Body of pancreas (tissue), 4 donors: ENCODE measurements at regions not wholly inside any gene's neighbourhood (a gene's known extent, or its start where the extent isn't known, plus 50 kb on each side); places are given as distances from the start of the nearest gene placed in this dataset.

Experiments
- ATAC-seq: fragments of 150-250 bp; one replicate; pipeline ENCODE4 v1.9.1; 2016
- DNase-seq, 4 donors: peaks; one replicate each; pipeline ENCODE4 v3.0.0-alpha.2; 2019
- H3K27ac ChIP-seq, 4 donors: fragments of 200-600 bp; sonication (generic); 1 replicate in 3 of 4; 2 replicates in 1 of 4; pipeline versions ENCODE4 v1.5.1 to v1.6.1; 2016 to 2019; ENCODE audit warnings: mild to moderate bottlenecking in 1 of 4, mixed read lengths in 1 of 4, moderate library complexity in 1 of 4
- H3K27me3 ChIP-seq, 2 donors: fragments of 200-600 bp; sonication (generic); one replicate each; pipeline ENCODE4 v1.6.0; 2016; ENCODE audit warnings: mild to moderate bottlenecking in 1 of 2
- H3K36me3 ChIP-seq, 2 donors: fragments of 200-600 bp; sonication (generic); replicated peaks in 1 of 2; 2 replicates each; pipeline ENCODE4 v1.5.1; 2016; ENCODE audit warnings: low read depth in 2 of 2; ENCODE audit not compliant: insufficient read depth in 1 of 2
- H3K4me1 ChIP-seq: fragments of 200-600 bp; sonication (generic); one replicate; pipeline ENCODE4 v1.6.0; 2016
- H3K4me3 ChIP-seq, 2 donors: fragments of 200-600 bp; sonication (generic); 1 replicate in 1 of 2; 2 replicates in 1 of 2; pipeline ENCODE4 v1.5.1; 2016 to 2019
- H3K9me3 ChIP-seq, 3 donors: fragments of 200-600 bp; sonication (generic); 1 replicate in 2 of 3; 2 replicates in 1 of 3; pipeline ENCODE4 v1.5.1; 2016
- POLR2A ChIP-seq, 3 donors: fragments of 450-650 bp; IDR thresholded peaks; one replicate each; pipeline ENCODE4 v1.6.1; 2016; ENCODE audit warnings: antibody characterized with exemption in 3 of 3, mild to moderate bottlenecking in 2 of 3
- WGBS, 2 donors: methylation state at CpG; one replicate each; pipeline ENCODE4 v1.1.5; 2017; 5-methylcytosine and 5-hydroxymethylcytosine counted together
- intact Hi-C: fragments of 100-400 bp; cut with DNase I; formaldehyde crosslinking; loops from one replicate; pipeline ENCODE4 v1.15.1; 2023
- TF ChIP-seq, protein P1 (sequence below), 7 experiments: fragments of 450-650 bp in 4 of 7; fragments of 200-600 bp in 3 of 7; sonication (generic) in 3 of 7; IDR thresholded peaks; one replicate each; pipeline ENCODE4 v1.5.1; 2016 to 2019; ENCODE audit warnings: antibody characterized with exemption in 7 of 7

DNA sequence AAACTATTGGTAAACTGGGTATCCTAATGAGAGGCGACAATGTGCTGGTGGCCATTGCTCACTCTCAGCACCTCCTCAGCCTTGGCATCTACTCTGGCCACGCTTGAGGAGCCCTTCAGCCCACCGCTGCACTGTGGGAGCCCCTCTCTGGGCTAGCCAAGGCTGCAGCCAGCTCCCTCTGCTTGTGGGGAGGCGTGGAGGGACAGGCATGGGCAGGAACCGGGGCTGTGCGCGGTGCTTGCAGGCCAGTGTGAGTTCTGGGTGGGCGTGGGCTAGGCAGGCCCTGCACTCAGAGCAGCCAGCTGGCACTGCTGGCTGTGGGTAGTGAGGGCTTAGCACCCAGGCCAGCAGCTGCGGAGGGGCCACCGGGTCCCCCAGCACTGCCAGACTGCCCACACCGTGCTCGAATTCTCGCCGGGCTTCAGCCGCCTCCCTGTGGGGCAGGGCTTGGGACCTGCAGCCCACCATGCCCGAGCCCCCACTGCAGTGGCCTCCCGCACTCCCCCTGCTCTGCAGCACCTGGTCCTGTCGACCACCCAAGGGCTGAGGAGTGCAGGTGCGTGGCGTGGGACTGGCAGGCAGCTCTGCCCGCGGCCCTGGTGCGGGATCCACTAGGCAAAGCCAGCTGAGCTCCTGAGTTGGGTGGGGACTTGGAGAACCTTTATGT lies 575.9 kb upstream of the ANO3 start:
- Histone ChIP-seq H3K27me3 (no peaks in the 10 kb centered on the region), H3K9me3 (peaks cover 0 to 4% (median 0%) of the 10 kb centered on the region in 3 donors), H3K4me1 (no peaks in the 10 kb centered on the region), H3K27ac (no peak overlapping the region), H3K4me3 (no peak overlapping the region), H3K36me3 (no peaks in the 10 kb centered on the region)
- intact Hi-C loops = no loop called here
- ATAC-seq (no peak), DNase-seq (no peak)
- no peak for TF ChIP-seq POLR2A (IDR thresholded peaks at IDR 0.05)
- TF ChIP-seq, protein P1, sequence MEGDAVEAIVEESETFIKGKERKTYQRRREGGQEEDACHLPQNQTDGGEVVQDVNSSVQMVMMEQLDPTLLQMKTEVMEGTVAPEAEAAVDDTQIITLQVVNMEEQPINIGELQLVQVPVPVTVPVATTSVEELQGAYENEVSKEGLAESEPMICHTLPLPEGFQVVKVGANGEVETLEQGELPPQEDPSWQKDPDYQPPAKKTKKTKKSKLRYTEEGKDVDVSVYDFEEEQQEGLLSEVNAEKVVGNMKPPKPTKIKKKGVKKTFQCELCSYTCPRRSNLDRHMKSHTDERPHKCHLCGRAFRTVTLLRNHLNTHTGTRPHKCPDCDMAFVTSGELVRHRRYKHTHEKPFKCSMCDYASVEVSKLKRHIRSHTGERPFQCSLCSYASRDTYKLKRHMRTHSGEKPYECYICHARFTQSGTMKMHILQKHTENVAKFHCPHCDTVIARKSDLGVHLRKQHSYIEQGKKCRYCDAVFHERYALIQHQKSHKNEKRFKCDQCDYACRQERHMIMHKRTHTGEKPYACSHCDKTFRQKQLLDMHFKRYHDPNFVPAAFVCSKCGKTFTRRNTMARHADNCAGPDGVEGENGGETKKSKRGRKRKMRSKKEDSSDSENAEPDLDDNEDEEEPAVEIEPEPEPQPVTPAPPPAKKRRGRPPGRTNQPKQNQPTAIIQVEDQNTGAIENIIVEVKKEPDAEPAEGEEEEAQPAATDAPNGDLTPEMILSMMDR (IDR thresholded peaks at IDR 0.05) = no peak
- WGBS, 2 donors = 73 to 84% methylated on average over 13 of the region's 23 CpGs

- intact Hi-C loops = no loop called here
- H3K27me3 ChIP-seq = no peaks in the 10 kb centered on the region
- peaks cover 0 to 4% (median 0%) of the 10 kb centered on the region in 3 donors for H3K9me3 ChIP-seq
- TF ChIP-seq POLR2A (IDR thresholded peaks at IDR 0.05) = no peak
- TF ChIP-seq, protein P1 (IDR thresholded peaks at IDR 0.05) = no peak
- no peak overlapping the region for H3K27ac ChIP-seq
- ATAC-seq = no peak
- WGBS, 2 donors = 70 to 78% methylated on average over 5 to 6 of the region's 6 CpGs
- no peaks in the 10 kb centered on the region for H3K36me3 ChIP-seq
- DNase-seq = no peak
- H3K4me3 ChIP-seq = no peak overlapping the region
- H3K4me1 ChIP-seq = no peaks in the 10 kb centered on the region
Measured at GRCh38 chr11:25758145-25758661, 573.7 kb upstream of the ANO3 start.

GRCh38 chr11:25766332-25767015 lies 565.5 kb upstream of the ANO3 start:
- ATAC-seq (no peak), DNase-seq (no peak)
- TF ChIP-seq, protein P1 (IDR thresholded peaks at IDR 0.05) = no peak
- no peak for TF ChIP-seq POLR2A (IDR thresholded peaks at IDR 0.05)
- Histone ChIP-seq H3K27ac (no peak overlapping the region), H3K4me3 (no peak overlapping the region), H3K36me3 (no peaks in the 10 kb centered on the region), H3K4me1 (no peaks in the 10 kb centered on the region), H3K27me3 (no peaks in the 10 kb centered on the region), H3K9me3 (no peaks in the 10 kb centered on the region)
- intact Hi-C loops = no loop called here
- WGBS, 2 donors = 38 to 58% methylated on average over 4 of the region's 4 CpGs

DNA sequence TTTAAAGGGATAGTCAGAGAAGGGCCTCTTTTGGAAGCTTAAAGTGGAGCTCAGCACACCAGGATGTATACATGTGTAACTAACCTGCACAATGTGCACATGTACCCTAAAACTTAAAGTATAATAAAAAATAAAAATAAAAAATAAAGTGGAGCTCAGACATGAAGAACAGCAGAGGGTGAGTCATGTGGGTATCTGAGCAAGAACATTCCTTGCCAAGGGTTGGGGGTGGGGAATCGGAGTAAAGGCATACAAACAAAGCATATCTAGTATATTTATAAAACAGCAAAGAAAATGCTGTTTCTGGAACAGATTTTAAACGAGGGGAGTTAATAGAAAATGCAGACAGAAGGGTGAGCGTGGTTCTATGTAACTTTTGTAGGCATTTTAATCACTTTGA lies 562.6 kb upstream of the ANO3 start:
- intact Hi-C loops = no loop called here
- WGBS, 2 donors = 40 to 49% methylated on average over 3 of the region's 3 CpGs
- no peak for TF ChIP-seq POLR2A (IDR thresholded peaks at IDR 0.05)
- TF ChIP-seq, protein P1 (IDR thresholded peaks at IDR 0.05) = no peak

More for the DNA sequence above, 562.6 kb upstream of the ANO3 start:
- DNase-seq = no peak
- no peak overlapping the region for H3K4me3 ChIP-seq
- no peaks in the 10 kb centered on the region for H3K4me1 ChIP-seq
- H3K9me3 ChIP-seq = no peaks in the 10 kb centered on the region
- H3K27me3 ChIP-seq = no peaks in the 10 kb centered on the region
- ATAC-seq = no peak
- H3K27ac ChIP-seq = no peak overlapping the region
- no peaks in the 10 kb centered on the region for H3K36me3 ChIP-seq
